ENCODE measurements at regions not wholly inside any gene's neighbourhood (a gene's known extent, or its start where the extent isn't known, plus 50 kb on each side); places are given as distances from the start of the nearest gene placed in this dataset.

- DNase-seq (ENCODE audit: low read depth, low spot score), result no peak
- in situ Hi-C loops (cut with HindIII; ENCODE audit: low pct_unique_long_range_greater_than_20kb, low sequenced_read_pairs), result no loop called here
Measured at GRCh38 chr11:38159038-38159437, 1561.0 kb upstream of the RAG2 start.

GRCh38 chr11:38156495-38157146 is 1558.6 kb upstream of the RAG2 start:
- Histone ChIP-seq H3K4me1 (ENCODE audit: control insufficient read depth, insufficient read depth, low read length) (no peaks in the 10 kb centered on the region), H3K9me3 (ENCODE audit: control insufficient read depth, insufficient read depth, low read depth, low read length) (no peaks in the 10 kb centered on the region), H3K27ac (ENCODE audit: low read length) (no peak overlapping the region), H3K36me3 (ENCODE audit: control insufficient read depth, insufficient read depth, low read length) (no peaks in the 10 kb centered on the region), H3K4me3 (ENCODE audit: low read depth in 2 of 2, low read length in 2 of 2) (no peak overlapping the region), H3K27me3 (ENCODE audit: control insufficient read depth, insufficient read depth, low read length) (no peaks in the 10 kb centered on the region)
- CTCF ChIA-PET, result no interaction called here
- BruUV-seq (replicated peaks), result no TSS peak
- DNase-seq (ENCODE audit: low read depth, low spot score) (no peak), ATAC-seq (no peak)
- POLR2A ChIA-PET, result no interaction called here
- TF ChIP-seq REST (IDR thresholded peaks at IDR 0.05; ENCODE audit: insufficient read depth in 1 of 2, low read depth in 2 of 2, low read length in 1 of 2) (no peak), POLR2AphosphoS5 (IDR thresholded peaks at IDR 0.05; ENCODE audit: low read depth, low read length) (no peak), TCF7L2 (IDR thresholded peaks at IDR 0.05; ENCODE audit: low read depth, low read length) (no peak), SIN3A (IDR thresholded peaks at IDR 0.05; ENCODE audit: borderline replicate concordance, insufficient read depth, low read depth, low read length) (no peak), CTCF (IDR thresholded peaks at IDR 0.05) (no peak)
- in situ Hi-C loops (cut with HindIII; ENCODE audit: low pct_unique_long_range_greater_than_20kb, low sequenced_read_pairs), result no loop called here
- intact Hi-C loops (cut with micrococcal nuclease; ENCODE audit: unreplicated experiment), result no loop called here

More at GRCh38 chr11:38159038-38159437, 1561.0 kb upstream of the RAG2 start:
- Histone ChIP-seq H3K36me3 (ENCODE audit: control insufficient read depth, insufficient read depth, low read length) (no peaks in the 10 kb centered on the region), H3K4me3 (ENCODE audit: low read depth in 2 of 2, low read length in 2 of 2) (no peak overlapping the region), H3K4me1 (ENCODE audit: control insufficient read depth, insufficient read depth, low read length) (no peaks in the 10 kb centered on the region), H3K27me3 (ENCODE audit: control insufficient read depth, insufficient read depth, low read length) (no peaks in the 10 kb centered on the region), H3K9me3 (ENCODE audit: control insufficient read depth, insufficient read depth, low read depth, low read length) (no peaks in the 10 kb centered on the region), H3K27ac (ENCODE audit: low read length) (no peak overlapping the region)
- no TSS peak for BruUV-seq (replicated peaks)
- intact Hi-C loops (cut with micrococcal nuclease; ENCODE audit: unreplicated experiment), result no loop called here
- POLR2A ChIA-PET, result no interaction called here
- CTCF ChIA-PET, result no interaction called here
- no peak for TF ChIP-seq SIN3A (IDR thresholded peaks at IDR 0.05; ENCODE audit: borderline replicate concordance, insufficient read depth, low read depth, low read length)
- TF ChIP-seq CTCF (IDR thresholded peaks at IDR 0.05), result no peak
- TF ChIP-seq REST (IDR thresholded peaks at IDR 0.05; ENCODE audit: insufficient read depth in 1 of 2, low read depth in 2 of 2, low read length in 1 of 2), result no peak
- no peak for TF ChIP-seq TCF7L2 (IDR thresholded peaks at IDR 0.05; ENCODE audit: low read depth, low read length)
- no peak for TF ChIP-seq POLR2AphosphoS5 (IDR thresholded peaks at IDR 0.05; ENCODE audit: low read depth, low read length)
- ATAC-seq, result no peak

Data from Panc1 (cell line).